Trophoblast cell (in vitro differentiated cells and primary cell): ENCODE measurements at regions not wholly inside any gene's neighbourhood (a gene's known extent, or its start where the extent isn't known, plus 50 kb on each side); places are given as distances from the start of the nearest gene placed in this dataset.

Experiments used
- DNase-seq, 2 donors: peaks; one replicate each; pipeline ENCODE4 v3.0.0-alpha.2; 2016
- H2AFZ ChIP-seq: 2 replicates; pipeline ENCODE4 v1.6.1; 2013; ENCODE audit warnings: low read length, moderate library complexity, mild to moderate bottlenecking; ENCODE audit not compliant: insufficient read depth, poor library complexity
- H2AK5ac ChIP-seq: 2 replicates; pipeline ENCODE4 v1.6.1; 2013; ENCODE audit warnings: mild to moderate bottlenecking, low read length
- H2BK120ac ChIP-seq: 2 replicates; pipeline ENCODE4 v1.6.1; 2013; ENCODE audit warnings: low read length, mild to moderate bottlenecking, moderate library complexity; ENCODE audit not compliant: insufficient read depth, poor library complexity
- H2BK12ac ChIP-seq: 2 replicates; pipeline ENCODE4 v1.6.1; 2013; ENCODE audit warnings: mild to moderate bottlenecking, low read length, moderate library complexity
- H2BK5ac ChIP-seq: 2 replicates; pipeline ENCODE4 v1.6.1; 2013; ENCODE audit warnings: low read length, low read depth, moderate library complexity, mild to moderate bottlenecking; ENCODE audit not compliant: poor library complexity
- H3K14ac ChIP-seq: 2 replicates; pipeline ENCODE4 v1.6.1; 2013; ENCODE audit warnings: mild to moderate bottlenecking, low read length
- H3K18ac ChIP-seq: 2 replicates; pipeline ENCODE4 v1.6.1; 2013; ENCODE audit warnings: mild to moderate bottlenecking, low read length
- H3K23ac ChIP-seq: 2 replicates; pipeline ENCODE4 v1.6.1; 2013; ENCODE audit warnings: low read length
- H3K27ac ChIP-seq: 2 replicates; pipeline ENCODE4 v1.5.1; 2013; ENCODE audit warnings: low read depth, mild to moderate bottlenecking, inconsistent platforms, low read length, moderate library complexity
- H3K27me3 ChIP-seq: 2 replicates; pipeline ENCODE4 v1.6.1; 2013; ENCODE audit warnings: inconsistent platforms, mild to moderate bottlenecking, low read length, moderate library complexity; ENCODE audit not compliant: insufficient read depth
- H3K36me3 ChIP-seq, 2 experiments: 1 replicate in 1 of 2; 2 replicates in 1 of 2; pipeline ENCODE4 v1.6.1; 2013; ENCODE audit warnings: low read length in 2 of 2, mild to moderate bottlenecking in 2 of 2, moderate library complexity in 1 of 2; ENCODE audit not compliant: insufficient read depth in 2 of 2, control insufficient read depth in 1 of 2
- H3K4ac ChIP-seq: 2 replicates; pipeline ENCODE4 v1.6.1; 2013; ENCODE audit warnings: low read depth, mild to moderate bottlenecking, low read length, moderate library complexity
- H3K4me1 ChIP-seq, 2 experiments: 1 replicate in 1 of 2; 2 replicates in 1 of 2; pipeline ENCODE4 v1.6.1; 2013; ENCODE audit warnings: low read length in 2 of 2, mild to moderate bottlenecking in 2 of 2, moderate library complexity in 1 of 2; ENCODE audit not compliant: insufficient read depth in 2 of 2, control insufficient read depth in 1 of 2
- H3K4me2 ChIP-seq: 2 replicates; pipeline ENCODE4 v1.6.1; 2013; ENCODE audit warnings: inconsistent platforms, mild to moderate bottlenecking, low read length, moderate library complexity
- H3K4me3 ChIP-seq: 2 replicates; pipeline ENCODE4 v1.5.1; 2013; ENCODE audit warnings: mild to moderate bottlenecking, low read depth, low read length, inconsistent platforms
- H3K79me1 ChIP-seq: one replicate; pipeline ENCODE4 v1.6.1; 2013; ENCODE audit warnings: low read length
- H3K79me2 ChIP-seq: 2 replicates; pipeline ENCODE4 v1.6.1; 2013; ENCODE audit warnings: low read length, mild to moderate bottlenecking; ENCODE audit not compliant: control insufficient read depth, insufficient read depth, poor library complexity
- H3K9ac ChIP-seq: 2 replicates; pipeline ENCODE4 v1.6.1; 2013; ENCODE audit warnings: mild to moderate bottlenecking, low read length
- H3K9me3 ChIP-seq: 2 replicates; pipeline ENCODE4 v1.6.1; 2013; ENCODE audit warnings: low read depth, mild to moderate bottlenecking, control low read depth, inconsistent platforms, low read length; ENCODE audit not compliant: insufficient read depth
- H4K12ac ChIP-seq: 2 replicates; pipeline ENCODE4 v1.6.1; 2013; ENCODE audit warnings: low read depth, mild to moderate bottlenecking, low read length, moderate library complexity
- H4K8ac ChIP-seq: 2 replicates; pipeline ENCODE4 v1.6.1; 2013; ENCODE audit warnings: low read depth, mild to moderate bottlenecking, low read length, moderate library complexity
- H4K91ac ChIP-seq: one replicate; pipeline ENCODE4 v1.6.1; 2013; ENCODE audit warnings: low read depth, mild to moderate bottlenecking, low read length, moderate library complexity
- WGBS: extraction: QIAGEN DNeasy Blood & Tissue Kit; methylation state at CpG from one replicate; pipeline ENCODE4 v1.1.7; 2013; ENCODE audit warnings: missing lambda C conversion rate; ENCODE audit not compliant: insufficient read length, insufficient coverage; ENCODE audit errors: extremely low coverage; 5-methylcytosine and 5-hydroxymethylcytosine counted together

DNA sequence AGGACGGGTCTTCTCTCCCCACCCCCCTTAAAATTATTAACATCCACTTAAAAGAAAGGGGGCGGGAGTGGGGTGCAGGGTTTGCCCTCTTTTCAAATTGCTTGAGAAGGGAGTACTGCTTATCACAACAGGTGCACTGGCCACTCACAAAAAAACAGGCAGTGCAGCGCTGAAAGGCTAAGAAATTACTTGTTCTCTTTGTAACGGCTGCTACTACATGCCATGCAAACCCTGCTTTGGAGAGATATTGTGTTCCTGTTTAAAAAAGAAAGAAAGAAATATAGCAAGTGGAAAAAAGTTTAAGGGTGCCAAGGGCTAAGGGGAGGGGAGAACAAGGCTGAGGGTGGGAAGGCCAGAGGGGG lies 312.7 kb upstream of the JARID2 start:
- WGBS, result no CpG with 5 or more reads among the region's 4 CpGs
- Histone ChIP-seq H3K36me3 (no peaks in the 10 kb centered on the region), H3K27me3 (no peaks in the 10 kb centered on the region), H2AFZ (no peak overlapping the region), H2AK5ac (no peak overlapping the region), H3K4ac (no peak overlapping the region), H4K8ac (no peak overlapping the region), H3K18ac (no peak overlapping the region), H3K23ac (no peak overlapping the region), H4K91ac (no peak overlapping the region), H3K79me1 (no peaks in the 10 kb centered on the region), H3K4me3 (no peak overlapping the region), H3K4me1 (no peaks in the 10 kb centered on the region), H2BK120ac (no peak overlapping the region), H3K14ac (no peak overlapping the region), H3K27ac (no peak overlapping the region), H3K4me2 (no peak overlapping the region), H2BK12ac (no peak overlapping the region), H2BK5ac (no peak overlapping the region), H3K79me2 (no peaks in the 10 kb centered on the region), H3K9me3 (no peaks in the 10 kb centered on the region), H3K9ac (no peak overlapping the region), H4K12ac (no peak overlapping the region)
- DNase-seq, result no peak

DNA sequence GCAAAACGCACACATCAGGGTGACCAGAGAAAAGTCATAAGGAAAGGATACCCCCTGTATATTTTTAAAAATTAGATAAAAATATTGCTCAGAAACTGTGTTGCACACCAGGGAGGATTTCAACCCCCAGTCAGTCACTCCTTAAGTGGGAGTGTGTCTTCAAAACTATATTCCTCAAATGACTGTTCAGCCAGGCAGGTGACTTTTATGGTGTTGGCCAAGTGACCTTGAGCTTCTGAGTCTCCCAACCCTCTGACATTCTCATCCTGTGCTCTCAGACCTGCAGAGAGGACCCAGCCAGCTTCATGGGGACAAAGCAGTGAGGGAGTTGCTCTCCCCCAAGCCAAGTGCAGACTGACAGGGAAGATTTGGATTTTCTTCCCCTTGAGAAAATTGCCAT lies 311.9 kb upstream of the JARID2 start:
- H2AK5ac ChIP-seq, result no peak overlapping the region
- H3K27me3 ChIP-seq, result no peaks in the 10 kb centered on the region
- H3K9me3 ChIP-seq, result no peaks in the 10 kb centered on the region
- H3K27ac ChIP-seq, result no peak overlapping the region
- H3K36me3 ChIP-seq, result no peaks in the 10 kb centered on the region
- H3K4me1 ChIP-seq, result no peaks in the 10 kb centered on the region
- H3K9ac ChIP-seq, result no peak overlapping the region
- H3K4me3 ChIP-seq, result no peak overlapping the region
- H3K14ac ChIP-seq, result no peak overlapping the region
- no peaks in the 10 kb centered on the region for H3K79me2 ChIP-seq
- no peaks in the 10 kb centered on the region for H3K79me1 ChIP-seq
- no peak overlapping the region for H3K4ac ChIP-seq
- no CpG with 5 or more reads among the region's 1 CpG for WGBS
- no peak overlapping the region for H2BK12ac ChIP-seq
- H4K91ac ChIP-seq, result no peak overlapping the region
- no peak overlapping the region for H3K4me2 ChIP-seq
- no peak for DNase-seq
- H2BK120ac ChIP-seq, result no peak overlapping the region
- H4K12ac ChIP-seq, result no peak overlapping the region
- no peak overlapping the region for H3K18ac ChIP-seq
- H3K23ac ChIP-seq, result no peak overlapping the region
- no peak overlapping the region for H2BK5ac ChIP-seq
- no peak overlapping the region for H4K8ac ChIP-seq
- H2AFZ ChIP-seq, result no peak overlapping the region

DNA sequence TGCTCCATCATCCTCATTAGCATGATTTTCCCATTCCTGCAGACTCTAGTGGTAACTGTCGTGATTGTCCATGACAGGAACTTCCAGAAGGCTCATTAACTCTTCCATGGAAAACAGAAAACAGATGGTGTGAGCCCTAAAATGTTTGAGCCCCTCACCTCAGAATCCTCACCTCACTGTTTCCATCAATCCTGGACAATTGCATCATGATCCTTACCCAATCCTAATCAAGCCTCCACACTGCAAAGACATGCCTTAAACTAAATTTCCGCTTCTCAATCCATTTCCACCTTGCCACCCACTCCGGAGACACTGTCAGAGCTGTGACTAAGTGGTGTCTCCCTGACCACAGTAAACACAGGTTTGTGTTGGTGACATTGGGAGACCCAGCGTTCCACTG lies 311.0 kb upstream of the JARID2 start:
- H2BK5ac ChIP-seq, result no peak overlapping the region
- no peak overlapping the region for H4K12ac ChIP-seq
- H3K4me3 ChIP-seq, result no peak overlapping the region
- H3K14ac ChIP-seq, result no peak overlapping the region
- no peak overlapping the region for H2AK5ac ChIP-seq
- no peaks in the 10 kb centered on the region for H3K9me3 ChIP-seq
- H3K18ac ChIP-seq, result no peak overlapping the region
- H3K79me1 ChIP-seq, result no peaks in the 10 kb centered on the region
- no peak overlapping the region for H3K9ac ChIP-seq
- H3K36me3 ChIP-seq, result no peaks in the 10 kb centered on the region
- WGBS, result no CpG with 5 or more reads among the region's 4 CpGs
- H4K91ac ChIP-seq, result no peak overlapping the region
- no peak overlapping the region for H3K4me2 ChIP-seq
- no peak overlapping the region for H2AFZ ChIP-seq
- H3K4ac ChIP-seq, result no peak overlapping the region
- H3K79me2 ChIP-seq, result no peaks in the 10 kb centered on the region
- H2BK120ac ChIP-seq, result no peak overlapping the region
- H3K27ac ChIP-seq, result no peak overlapping the region
- H4K8ac ChIP-seq, result no peak overlapping the region
- H3K27me3 ChIP-seq, result no peaks in the 10 kb centered on the region
- H2BK12ac ChIP-seq, result no peak overlapping the region
- no peak overlapping the region for H3K23ac ChIP-seq
- DNase-seq, result no peak
- H3K4me1 ChIP-seq, result no peaks in the 10 kb centered on the region

DNA sequence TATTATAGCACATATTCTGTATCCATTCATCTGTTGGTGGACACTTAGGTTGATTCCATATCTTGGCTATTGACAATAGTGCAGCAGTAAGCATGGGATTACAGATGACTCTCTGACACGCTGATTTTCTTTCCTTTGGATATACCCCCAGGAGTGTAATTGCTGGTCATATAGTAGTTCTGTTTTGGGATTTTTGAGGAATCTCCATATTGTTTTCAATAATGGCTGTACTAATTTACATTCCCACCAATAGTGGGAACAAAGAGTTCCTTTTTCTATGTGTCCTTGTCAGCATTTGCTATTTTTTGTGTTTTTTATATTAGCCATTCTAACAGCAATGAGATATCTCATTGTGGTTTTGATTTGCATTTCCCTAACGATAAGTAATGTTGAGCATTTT lies 309.0 kb upstream of the JARID2 start:
- H3K27me3 ChIP-seq, result no peaks in the 10 kb centered on the region
- WGBS, result no CpG with 5 or more reads among the region's 2 CpGs
- no peak overlapping the region for H2BK120ac ChIP-seq

More for the DNA sequence above, 309.0 kb upstream of the JARID2 start:
- no peak overlapping the region for H2AFZ ChIP-seq
- H2BK12ac ChIP-seq, result no peak overlapping the region
- no peak overlapping the region for H4K12ac ChIP-seq
- no peak overlapping the region for H3K27ac ChIP-seq
- no peak overlapping the region for H2BK5ac ChIP-seq
- H2AK5ac ChIP-seq, result no peak overlapping the region
- no peak overlapping the region for H3K14ac ChIP-seq
- no peaks in the 10 kb centered on the region for H3K4me1 ChIP-seq
- H3K9me3 ChIP-seq, result no peaks in the 10 kb centered on the region
- H3K79me1 ChIP-seq, result no peaks in the 10 kb centered on the region
- H3K9ac ChIP-seq, result no peak overlapping the region
- H3K18ac ChIP-seq, result no peak overlapping the region
- H4K91ac ChIP-seq, result no peak overlapping the region
- DNase-seq, result no peak
- no peak overlapping the region for H3K4me3 ChIP-seq
- H3K23ac ChIP-seq, result no peak overlapping the region
- no peaks in the 10 kb centered on the region for H3K79me2 ChIP-seq
- no peaks in the 10 kb centered on the region for H3K36me3 ChIP-seq
- no peak overlapping the region for H4K8ac ChIP-seq
- H3K4me2 ChIP-seq, result no peak overlapping the region
- H3K4ac ChIP-seq, result no peak overlapping the region
